ENCODE measurements at regions not wholly inside any gene's neighbourhood (a gene's known extent, or its start where the extent isn't known, plus 50 kb on each side); places are given as distances from the start of the nearest gene placed in this dataset.

DNA sequence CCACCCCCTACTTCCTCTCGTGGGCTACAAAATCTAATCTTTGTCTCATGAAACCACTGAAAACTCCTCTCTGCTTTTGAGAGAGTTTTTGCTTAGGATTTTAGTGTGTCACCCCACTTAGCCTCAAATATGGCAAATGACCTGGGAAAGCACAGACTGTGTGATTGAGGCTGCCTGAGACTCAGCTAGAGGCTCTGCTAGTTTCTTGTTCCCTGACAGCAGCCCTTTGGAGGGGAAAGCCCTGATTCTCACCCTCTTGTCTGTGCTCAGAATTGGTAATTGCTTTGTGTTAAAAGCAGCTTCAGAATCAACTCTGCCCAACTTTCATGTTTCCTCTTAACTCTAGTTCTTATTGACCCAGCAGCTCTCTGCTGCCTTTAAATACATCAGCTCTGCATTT lies 85.6 kb upstream of the ZP4 start:
- POLR2A ChIA-PET: no interaction called here

DNA sequence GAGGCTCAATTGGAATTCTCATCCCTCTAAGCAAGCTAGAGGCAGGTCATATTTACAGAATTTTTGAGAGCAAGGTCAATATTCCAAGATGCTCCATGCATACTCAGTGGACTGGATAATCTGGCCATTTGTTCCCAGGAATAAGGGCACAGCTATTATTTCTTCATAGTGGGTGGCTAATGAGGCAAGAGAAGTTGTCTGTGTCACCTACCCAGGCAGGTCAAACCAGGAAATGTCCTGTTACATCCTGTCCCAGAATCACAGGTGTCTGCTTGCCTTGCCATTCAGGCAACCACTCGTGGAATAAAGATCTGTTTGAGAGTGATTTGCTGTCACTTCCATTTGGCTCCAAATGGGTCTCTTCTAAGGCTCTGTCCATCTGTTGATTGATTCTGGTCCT lies 85.2 kb upstream of the ZP4 start:
- intact Hi-C loops (cut with micrococcal nuclease): no loop called here
- ATAC-seq (no peak), DNase-seq (no peak)
- H3K4me1 Mint-ChIP-seq: no peaks in the 10 kb centered on the region
- POLR2A ChIA-PET: no interaction called here
- no peaks in the 10 kb centered on the region for H3K9me3 ChIP-seq (ENCODE audit: control insufficient read depth in 2 of 3, low read length in 3 of 3)
- no peaks in the 10 kb centered on the region for H3K27me3 ChIP-seq (ENCODE audit: control insufficient read depth in 2 of 2, insufficient read depth in 2 of 2, low read length in 2 of 2)
- H3K27ac Mint-ChIP-seq: no peak overlapping the region
- CTCF ChIA-PET: no interaction called here
- no peaks in the 10 kb centered on the region for H3K36me3 Mint-ChIP-seq
- H3K36me3 ChIP-seq (ENCODE audit: control insufficient read depth in 2 of 3, insufficient read depth in 3 of 3, low read length in 3 of 3): no peaks in the 10 kb centered on the region
- no peak overlapping the region for H3K4me3 Mint-ChIP-seq
- no peaks in the 10 kb centered on the region for H3K27me3 Mint-ChIP-seq
- no peak overlapping the region for H3K27ac ChIP-seq (ENCODE audit: low read depth, low read length)
- H3K4me1 ChIP-seq (ENCODE audit: control insufficient read depth in 2 of 2, insufficient read depth in 2 of 2, low read length in 2 of 2): no peaks in the 10 kb centered on the region
- peaks cover 0 to 9% (median 2%) of the 10 kb centered on the region in 11 donors for H3K9me3 Mint-ChIP-seq
- no peak overlapping the region for H3K4me3 ChIP-seq (ENCODE audit: low read length)

More for the DNA sequence above, 85.6 kb upstream of the ZP4 start:
- no peaks in the 10 kb centered on the region for H3K36me3 ChIP-seq (ENCODE audit: control insufficient read depth in 2 of 3, insufficient read depth in 3 of 3, low read length in 3 of 3)
- H3K27me3 Mint-ChIP-seq: no peaks in the 10 kb centered on the region
- no peak overlapping the region for H3K4me3 ChIP-seq (ENCODE audit: low read length)
- H3K27ac ChIP-seq (ENCODE audit: low read depth, low read length): no peak overlapping the region
- no peak overlapping the region for H3K27ac Mint-ChIP-seq
- no peaks in the 10 kb centered on the region for H3K27me3 ChIP-seq (ENCODE audit: control insufficient read depth in 2 of 2, insufficient read depth in 2 of 2, low read length in 2 of 2)
- no peak overlapping the region for H3K4me3 Mint-ChIP-seq
- ATAC-seq (no peak), DNase-seq (no peak)
- intact Hi-C loops (cut with micrococcal nuclease): no loop called here
- H3K9me3 ChIP-seq (ENCODE audit: control insufficient read depth in 2 of 3, low read length in 3 of 3): no peaks in the 10 kb centered on the region
- H3K36me3 Mint-ChIP-seq: no peaks in the 10 kb centered on the region
- no peaks in the 10 kb centered on the region for H3K4me1 ChIP-seq (ENCODE audit: control insufficient read depth in 2 of 2, insufficient read depth in 2 of 2, low read length in 2 of 2)
- no peaks in the 10 kb centered on the region for H3K4me1 Mint-ChIP-seq
- CTCF ChIA-PET: no interaction called here
- peaks cover 0 to 8% (median 1%) of the 10 kb centered on the region in 11 donors for H3K9me3 Mint-ChIP-seq

DNA sequence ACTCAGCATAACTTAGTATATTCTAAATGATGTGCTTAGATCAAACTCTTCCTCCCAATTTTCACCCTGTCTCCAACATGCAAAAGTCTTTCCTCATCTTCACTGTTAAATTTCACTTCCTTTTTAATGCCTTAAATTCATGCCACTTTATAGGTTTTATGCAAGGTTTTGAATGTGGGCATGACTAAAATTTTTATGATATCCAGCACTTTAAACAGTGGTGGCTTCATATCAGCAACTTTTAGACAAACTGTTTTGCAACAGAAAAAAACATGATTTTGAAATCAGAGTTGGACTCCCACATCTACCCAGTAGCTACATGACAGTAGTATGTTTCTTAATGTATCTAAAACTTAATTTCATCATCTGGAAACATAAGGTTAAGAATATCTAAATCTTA lies 84.7 kb upstream of the ZP4 start:
- CTCF ChIA-PET: no interaction called here
- no peak overlapping the region for H3K27ac ChIP-seq (ENCODE audit: low read depth, low read length)

DNA sequence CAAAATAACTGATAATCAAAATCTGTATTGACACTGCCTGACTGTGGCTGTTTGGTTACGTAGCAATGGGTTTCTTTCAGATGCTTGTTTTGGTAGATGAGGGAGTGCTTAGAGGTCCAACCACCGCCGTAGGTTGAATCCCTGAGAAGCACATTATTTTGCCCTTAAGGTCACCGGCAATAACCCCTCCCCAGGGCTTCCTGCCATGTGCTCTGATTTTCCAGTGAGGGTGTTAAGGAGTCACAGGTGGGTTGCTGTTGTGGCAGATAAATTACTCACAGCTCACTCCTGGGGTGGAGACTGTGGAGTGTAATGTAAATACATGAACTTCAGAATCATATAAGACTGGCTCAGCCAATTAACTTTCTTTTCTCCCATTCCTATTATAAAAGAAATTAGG lies 81.5 kb upstream of the ZP4 start:
- ATAC-seq: no peak
- H3K27ac Mint-ChIP-seq: no peak overlapping the region
- H3K4me1 ChIP-seq (ENCODE audit: control insufficient read depth in 2 of 2, insufficient read depth in 2 of 2, low read length in 2 of 2): no peaks in the 10 kb centered on the region
- peaks cover 0 to 6% (median 0%) of the 10 kb centered on the region in 11 donors for H3K9me3 Mint-ChIP-seq
- ChIA-PET POLR2A (no interaction called here), CTCF (no interaction called here)
- no peak overlapping the region for H3K4me3 ChIP-seq (ENCODE audit: low read length)
- H3K36me3 Mint-ChIP-seq: no peaks in the 10 kb centered on the region
- no peaks in the 10 kb centered on the region for H3K9me3 ChIP-seq (ENCODE audit: control insufficient read depth in 2 of 3, low read length in 3 of 3)
- H3K27me3 ChIP-seq (ENCODE audit: control insufficient read depth in 2 of 2, insufficient read depth in 2 of 2, low read length in 2 of 2): no peaks in the 10 kb centered on the region
- H3K36me3 ChIP-seq (ENCODE audit: control insufficient read depth in 2 of 3, insufficient read depth in 3 of 3, low read length in 3 of 3): no peaks in the 10 kb centered on the region
- DNase-seq: no peak
- intact Hi-C loops (cut with micrococcal nuclease): no loop called here
- H3K4me3 Mint-ChIP-seq: no peak overlapping the region
- no peaks in the 10 kb centered on the region for H3K4me1 Mint-ChIP-seq
- H3K27me3 Mint-ChIP-seq: peaks cover 0 to 6% (median 0%) of the 10 kb centered on the region in 5 donors
- no peak overlapping the region for H3K27ac ChIP-seq (ENCODE audit: low read depth, low read length)

More for the DNA sequence above, 84.7 kb upstream of the ZP4 start:
- H3K27me3 ChIP-seq (ENCODE audit: control insufficient read depth in 2 of 2, insufficient read depth in 2 of 2, low read length in 2 of 2): no peaks in the 10 kb centered on the region
- no peak for ATAC-seq
- Mint-ChIP-seq H3K27ac (no peak overlapping the region), H3K4me3 (no peak overlapping the region), H3K4me1 (no peaks in the 10 kb centered on the region), H3K36me3 (no peaks in the 10 kb centered on the region), H3K27me3 (no peaks in the 10 kb centered on the region), H3K9me3 (peaks cover 0 to 9% (median 2%) of the 10 kb centered on the region in 11 donors)
- no peaks in the 10 kb centered on the region for H3K9me3 ChIP-seq (ENCODE audit: control insufficient read depth in 2 of 3, low read length in 3 of 3)
- no peaks in the 10 kb centered on the region for H3K4me1 ChIP-seq (ENCODE audit: control insufficient read depth in 2 of 2, insufficient read depth in 2 of 2, low read length in 2 of 2)
- H3K4me3 ChIP-seq (ENCODE audit: low read length): no peak overlapping the region
- H3K36me3 ChIP-seq (ENCODE audit: control insufficient read depth in 2 of 3, insufficient read depth in 3 of 3, low read length in 3 of 3): no peaks in the 10 kb centered on the region
- intact Hi-C loops (cut with micrococcal nuclease): no loop called here
- no peak for DNase-seq
- POLR2A ChIA-PET: no interaction called here

DNA sequence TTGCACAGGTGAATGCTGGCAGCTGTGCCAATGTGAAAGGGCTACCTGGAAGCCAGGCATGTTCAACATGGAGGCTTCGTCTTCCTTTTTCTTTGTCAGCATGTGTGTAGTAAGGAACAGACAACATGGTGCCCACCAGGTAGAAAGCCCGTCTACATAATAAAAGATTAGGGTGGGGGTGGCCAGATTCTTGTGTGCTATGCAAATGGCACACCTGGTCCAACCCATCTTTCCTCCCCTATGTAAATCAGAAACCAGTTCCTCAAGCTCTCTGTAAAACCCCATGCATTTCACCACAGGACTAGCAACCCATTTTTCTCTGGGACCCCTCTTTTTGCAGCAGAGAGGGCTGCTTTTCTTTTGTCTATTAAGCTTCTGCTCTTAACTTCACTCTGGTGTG lies 72.3 kb upstream of the ZP4 start:
- Mint-ChIP-seq H3K4me3 (no peak overlapping the region), H3K27me3 (no peaks in the 10 kb centered on the region), H3K27ac (no peak overlapping the region), H3K36me3 (no peaks in the 10 kb centered on the region), H3K4me1 (no peaks in the 10 kb centered on the region), H3K9me3 (peaks cover 0 to 13% (median 0%) of the 10 kb centered on the region in 11 donors)
- Histone ChIP-seq H3K4me1 (ENCODE audit: control insufficient read depth in 2 of 2, insufficient read depth in 2 of 2, low read length in 2 of 2) (no peaks in the 10 kb centered on the region), H3K27ac (ENCODE audit: low read depth, low read length) (no peak overlapping the region), H3K36me3 (ENCODE audit: control insufficient read depth in 2 of 3, insufficient read depth in 3 of 3, low read length in 3 of 3) (no peaks in the 10 kb centered on the region), H3K4me3 (ENCODE audit: low read length) (no peak overlapping the region), H3K27me3 (ENCODE audit: control insufficient read depth in 2 of 2, insufficient read depth in 2 of 2, low read length in 2 of 2) (no peaks in the 10 kb centered on the region), H3K9me3 (ENCODE audit: control insufficient read depth in 2 of 3, low read length in 3 of 3) (no peaks in the 10 kb centered on the region)
- intact Hi-C loops (cut with micrococcal nuclease): no loop called here
- ChIA-PET POLR2A (no interaction called here), CTCF (no interaction called here)
- no peak for ATAC-seq
- no peak for DNase-seq

DNA sequence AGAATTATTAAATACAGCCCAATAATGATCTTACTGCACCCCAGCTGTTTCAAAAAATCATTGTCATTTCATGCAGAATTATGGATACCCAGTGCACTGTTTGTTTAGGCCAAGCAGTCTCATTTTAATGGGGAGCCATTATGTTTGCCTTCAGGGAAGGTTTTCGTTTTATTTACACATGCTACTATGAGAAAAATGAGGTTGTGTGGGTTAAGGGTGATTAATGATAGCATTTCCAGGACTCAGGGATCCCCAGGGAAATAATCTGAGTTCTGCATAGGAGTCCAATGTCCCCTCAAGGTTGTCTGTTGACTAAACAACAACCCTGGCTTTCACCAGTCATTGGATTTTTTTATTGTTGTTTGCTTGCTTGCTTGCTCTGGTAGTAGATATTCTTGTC lies 71.0 kb upstream of the ZP4 start:
- H3K4me1 ChIP-seq (ENCODE audit: control insufficient read depth in 2 of 2, insufficient read depth in 2 of 2, low read length in 2 of 2): no peaks in the 10 kb centered on the region
- Mint-ChIP-seq H3K4me3 (no peak overlapping the region), H3K4me1 (no peaks in the 10 kb centered on the region), H3K27ac (no peak overlapping the region), H3K36me3 (no peaks in the 10 kb centered on the region), H3K27me3 (peaks cover 0 to under 1% (median 0%) of the 10 kb centered on the region in 5 donors), H3K9me3 (peaks cover 0 to 8% (median 0%) of the 10 kb centered on the region in 11 donors)
- ATAC-seq: no peak
- POLR2A ChIA-PET: no interaction called here
- DNase-seq: no peak
- intact Hi-C loops (cut with micrococcal nuclease): no loop called here
- H3K4me3 ChIP-seq (ENCODE audit: low read length): no peak overlapping the region
- no peaks in the 10 kb centered on the region for H3K9me3 ChIP-seq (ENCODE audit: control insufficient read depth in 2 of 3, low read length in 3 of 3)
- CTCF ChIA-PET: no interaction called here
- no peak overlapping the region for H3K27ac ChIP-seq (ENCODE audit: low read depth, low read length)
- H3K27me3 ChIP-seq (ENCODE audit: control insufficient read depth in 2 of 2, insufficient read depth in 2 of 2, low read length in 2 of 2): no peaks in the 10 kb centered on the region
- no peaks in the 10 kb centered on the region for H3K36me3 ChIP-seq (ENCODE audit: control insufficient read depth in 2 of 3, insufficient read depth in 3 of 3, low read length in 3 of 3)

DNA sequence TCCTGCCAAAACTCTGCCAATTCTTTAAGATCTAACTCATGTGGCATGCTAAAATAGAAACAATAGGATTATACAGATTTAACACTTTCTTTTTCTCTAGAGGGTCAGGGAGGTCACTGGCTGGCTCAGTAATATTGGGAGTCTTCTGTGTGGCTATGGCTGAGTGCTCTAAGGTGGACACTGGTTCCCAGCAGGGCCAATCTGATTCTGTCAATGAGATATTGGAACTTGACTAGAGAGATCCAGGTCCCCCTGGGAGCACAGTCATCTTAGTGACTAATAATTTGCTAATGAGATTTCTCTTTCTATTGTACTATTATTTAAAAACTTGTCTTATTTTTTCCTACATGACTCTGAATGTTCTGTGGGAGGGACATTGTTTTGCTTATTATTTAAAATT lies 69.1 kb upstream of the ZP4 start:
- Histone ChIP-seq H3K36me3 (ENCODE audit: control insufficient read depth in 2 of 3, insufficient read depth in 3 of 3, low read length in 3 of 3) (no peaks in the 10 kb centered on the region), H3K27ac (ENCODE audit: low read depth, low read length) (no peak overlapping the region), H3K4me1 (ENCODE audit: control insufficient read depth in 2 of 2, insufficient read depth in 2 of 2, low read length in 2 of 2) (no peaks in the 10 kb centered on the region), H3K4me3 (ENCODE audit: low read length) (no peak overlapping the region), H3K27me3 (ENCODE audit: control insufficient read depth in 2 of 2, insufficient read depth in 2 of 2, low read length in 2 of 2) (no peaks in the 10 kb centered on the region), H3K9me3 (ENCODE audit: control insufficient read depth in 2 of 3, low read length in 3 of 3) (no peaks in the 10 kb centered on the region)
- Mint-ChIP-seq H3K9me3 (peaks cover 0 to 9% (median 0%) of the 10 kb centered on the region in 11 donors), H3K4me3 (no peak overlapping the region), H3K27me3 (peaks cover 0 to 6% (median 0%) of the 10 kb centered on the region in 5 donors), H3K36me3 (peaks cover 0 to 3% (median 0%) of the 10 kb centered on the region in 5 donors), H3K4me1 (no peaks in the 10 kb centered on the region), H3K27ac (no peak overlapping the region)
- ChIA-PET POLR2A (no interaction called here), CTCF (no interaction called here)
- intact Hi-C loops (cut with micrococcal nuclease): no loop called here
- ATAC-seq (no peak), DNase-seq (no peak)
